Omental fat pad (tissue), 3 donors: ENCODE measurements at regions not wholly inside any gene's neighbourhood (a gene's known extent, or its start where the extent isn't known, plus 50 kb on each side); places are given as distances from the start of the nearest gene placed in this dataset.

Source experiments
- ATAC-seq: fragments of 150-250 bp; one replicate; pipeline ENCODE4 v1.9.1; 2016; ENCODE audit warnings: mild to moderate bottlenecking, moderate library complexity; ENCODE audit not compliant: low FRiP score
- DNase-seq: peaks from one replicate; pipeline ENCODE4 v3.0.0-alpha.2; 2019; ENCODE audit warnings: low spot score
- TF ChIP-seq, protein P1 (sequence below), 3 donors: fragments of 450-650 bp; IDR thresholded peaks; one replicate each; pipeline ENCODE4 v1.5.1; 2016 to 2017; ENCODE audit warnings: antibody characterized with exemption in 3 of 3, mild to moderate bottlenecking in 3 of 3, moderate library complexity in 2 of 3

DNA sequence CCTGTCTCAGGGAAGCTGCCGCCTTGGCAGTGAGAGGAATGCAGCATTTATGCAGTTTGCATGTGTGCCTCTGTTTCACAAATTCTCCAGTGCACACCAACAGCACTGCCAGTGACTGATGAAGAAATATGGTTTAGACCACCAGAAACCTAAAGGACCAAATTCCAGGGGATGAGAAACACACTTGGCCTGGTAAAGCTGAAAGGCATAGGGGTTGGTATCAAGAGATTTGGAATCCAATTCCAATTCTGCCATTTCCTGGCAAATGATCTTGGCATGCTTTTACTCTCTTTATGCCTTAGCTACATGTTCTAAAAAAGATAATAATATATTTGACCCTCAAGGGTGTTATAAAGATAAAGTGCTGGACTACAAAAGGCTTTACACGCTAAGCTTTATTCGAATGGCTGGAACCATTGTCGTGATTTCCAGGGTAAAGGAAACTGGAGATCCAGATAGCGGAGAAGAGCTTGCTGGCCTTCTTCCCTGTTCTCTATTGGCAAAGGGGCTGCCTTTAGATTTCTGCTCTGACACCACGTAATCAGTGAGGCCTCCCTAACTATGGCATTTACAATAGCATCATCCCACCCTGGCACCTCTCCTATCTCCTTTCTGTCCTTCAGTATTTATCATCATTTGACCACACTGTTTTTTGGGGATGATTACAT is 359.8 kb upstream of the ASIC2 start:
- ATAC-seq (no peak), DNase-seq (no peak)
- TF ChIP-seq, protein P1, sequence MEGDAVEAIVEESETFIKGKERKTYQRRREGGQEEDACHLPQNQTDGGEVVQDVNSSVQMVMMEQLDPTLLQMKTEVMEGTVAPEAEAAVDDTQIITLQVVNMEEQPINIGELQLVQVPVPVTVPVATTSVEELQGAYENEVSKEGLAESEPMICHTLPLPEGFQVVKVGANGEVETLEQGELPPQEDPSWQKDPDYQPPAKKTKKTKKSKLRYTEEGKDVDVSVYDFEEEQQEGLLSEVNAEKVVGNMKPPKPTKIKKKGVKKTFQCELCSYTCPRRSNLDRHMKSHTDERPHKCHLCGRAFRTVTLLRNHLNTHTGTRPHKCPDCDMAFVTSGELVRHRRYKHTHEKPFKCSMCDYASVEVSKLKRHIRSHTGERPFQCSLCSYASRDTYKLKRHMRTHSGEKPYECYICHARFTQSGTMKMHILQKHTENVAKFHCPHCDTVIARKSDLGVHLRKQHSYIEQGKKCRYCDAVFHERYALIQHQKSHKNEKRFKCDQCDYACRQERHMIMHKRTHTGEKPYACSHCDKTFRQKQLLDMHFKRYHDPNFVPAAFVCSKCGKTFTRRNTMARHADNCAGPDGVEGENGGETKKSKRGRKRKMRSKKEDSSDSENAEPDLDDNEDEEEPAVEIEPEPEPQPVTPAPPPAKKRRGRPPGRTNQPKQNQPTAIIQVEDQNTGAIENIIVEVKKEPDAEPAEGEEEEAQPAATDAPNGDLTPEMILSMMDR (IDR thresholded peaks at IDR 0.05): no peak

DNA sequence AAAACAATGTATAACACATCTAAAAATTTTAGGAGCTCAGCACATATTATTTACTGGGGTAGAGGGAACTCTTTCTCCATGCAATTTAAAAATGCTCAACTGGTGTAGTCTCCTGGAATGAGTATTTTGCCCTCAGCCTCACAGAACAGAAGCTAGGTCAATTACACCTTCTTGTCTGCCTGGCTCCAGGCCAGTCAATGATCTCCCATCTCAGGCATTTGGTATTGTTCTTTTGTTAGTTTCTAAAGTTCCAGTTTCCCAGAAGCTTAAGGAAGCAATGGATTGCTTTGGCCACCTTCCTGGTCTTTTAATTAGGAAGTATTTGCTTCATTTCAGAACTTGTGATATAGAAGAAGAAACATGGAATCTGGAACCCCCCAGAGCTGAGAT is 360.3 kb upstream of the ASIC2 start:
- no peak for ATAC-seq
- TF ChIP-seq, protein P1 (IDR thresholded peaks at IDR 0.05): no peak
- DNase-seq: no peak

DNA sequence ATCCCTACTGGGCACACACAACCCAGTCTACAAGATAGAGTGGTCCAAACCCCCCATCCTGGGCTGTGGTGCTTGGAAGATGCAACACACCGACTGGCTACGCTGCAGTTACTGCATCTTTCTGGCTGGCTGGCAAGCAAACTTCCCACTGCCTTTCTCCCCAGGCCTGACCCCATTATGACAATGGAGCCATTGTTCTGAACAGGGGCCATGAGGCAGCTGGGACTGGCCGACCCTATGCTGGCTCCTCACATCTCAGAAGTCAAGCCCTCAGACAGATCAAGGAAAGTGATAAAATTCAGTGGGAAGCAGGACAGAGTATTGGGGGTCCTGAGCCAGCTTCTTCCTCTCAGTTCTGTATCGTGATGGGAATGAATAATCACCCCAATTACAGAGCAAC is 364.1 kb upstream of the ASIC2 start:
- ATAC-seq (no peak), DNase-seq (no peak)
- TF ChIP-seq, protein P1 (IDR thresholded peaks at IDR 0.05): no peak

DNA sequence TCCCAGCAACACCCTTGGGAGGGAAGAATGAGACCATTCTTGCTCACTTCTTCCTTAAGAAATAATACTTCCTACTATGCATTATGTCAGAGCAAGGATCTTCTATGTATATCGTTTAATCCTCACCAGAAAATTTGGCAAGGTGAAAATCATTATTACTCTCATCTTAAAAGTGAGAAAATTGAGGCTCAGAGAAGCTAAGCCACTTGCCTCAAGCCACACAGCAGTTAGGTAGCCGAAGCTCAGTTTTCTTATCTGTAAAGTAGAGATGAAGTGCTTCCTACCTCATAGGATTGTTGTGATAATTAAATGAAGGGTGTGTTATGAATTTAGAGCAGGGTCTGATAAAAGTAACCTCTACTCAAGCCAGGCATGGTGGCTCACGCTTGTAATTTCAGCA is 368.9 kb upstream of the ASIC2 start:
- DNase-seq (no peak), ATAC-seq (no peak)
- TF ChIP-seq, protein P1 (IDR thresholded peaks at IDR 0.05): no peak

DNA sequence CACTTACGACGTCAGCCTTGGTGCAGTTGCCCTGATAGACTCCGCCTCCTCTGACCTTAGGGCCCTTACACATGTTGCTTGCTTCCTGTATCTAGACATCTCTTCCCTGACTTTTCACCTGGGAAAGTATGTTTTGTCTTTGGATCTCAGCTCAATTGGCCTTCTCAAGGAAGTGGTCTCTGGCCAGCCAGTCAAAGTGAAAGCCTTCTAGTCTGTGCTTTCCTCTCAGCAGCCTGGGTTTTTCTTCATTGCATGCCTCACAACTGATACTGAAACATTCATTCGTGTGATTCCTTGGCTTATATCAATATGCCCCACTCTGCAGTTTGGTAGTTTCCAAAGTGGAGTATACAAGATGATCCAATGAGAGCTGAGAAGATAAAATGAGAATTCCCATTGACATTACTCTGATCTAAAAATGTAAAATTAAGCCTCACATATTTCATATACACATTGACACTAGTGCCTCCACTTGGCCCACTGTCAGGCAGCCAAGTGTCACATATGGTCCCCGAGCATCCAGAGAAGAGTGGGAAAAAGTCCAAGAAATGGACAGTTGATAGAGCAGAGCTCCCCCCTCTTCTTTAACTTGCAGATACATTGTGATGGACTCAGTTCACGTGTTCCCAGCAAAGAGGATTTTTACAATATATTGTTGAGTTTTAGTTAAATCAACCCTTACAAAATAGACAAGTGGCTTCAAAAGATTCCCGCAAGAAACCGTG is 371.2 kb upstream of the ASIC2 start:
- DNase-seq: no peak
- TF ChIP-seq, protein P1 (IDR thresholded peaks at IDR 0.05): no peak
- ATAC-seq: no peak

DNA sequence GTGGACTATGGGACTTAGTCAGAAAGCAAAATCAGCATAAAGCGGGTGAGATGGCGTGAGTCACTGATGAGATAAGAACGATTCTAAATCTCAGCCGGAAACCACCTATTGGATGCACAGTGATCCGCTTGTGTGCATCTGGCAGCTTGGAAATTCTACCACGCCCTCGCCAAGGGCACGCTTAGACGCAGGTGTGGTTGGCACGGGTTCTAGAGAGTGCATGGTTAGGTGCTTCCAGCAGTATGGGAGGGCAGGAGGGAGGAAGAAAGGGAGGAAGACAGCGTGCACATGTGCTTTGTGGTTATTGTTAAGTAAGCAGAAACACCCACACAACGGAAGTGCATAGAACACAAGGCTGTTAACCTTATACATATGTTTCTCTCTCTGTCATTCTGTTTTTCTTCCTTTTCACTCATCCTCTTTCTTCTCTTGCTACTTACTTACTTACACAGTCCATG is 374.0 kb upstream of the ASIC2 start:
- TF ChIP-seq, protein P1 (IDR thresholded peaks at IDR 0.05): no peak
- ATAC-seq: no peak
- no peak for DNase-seq

DNA sequence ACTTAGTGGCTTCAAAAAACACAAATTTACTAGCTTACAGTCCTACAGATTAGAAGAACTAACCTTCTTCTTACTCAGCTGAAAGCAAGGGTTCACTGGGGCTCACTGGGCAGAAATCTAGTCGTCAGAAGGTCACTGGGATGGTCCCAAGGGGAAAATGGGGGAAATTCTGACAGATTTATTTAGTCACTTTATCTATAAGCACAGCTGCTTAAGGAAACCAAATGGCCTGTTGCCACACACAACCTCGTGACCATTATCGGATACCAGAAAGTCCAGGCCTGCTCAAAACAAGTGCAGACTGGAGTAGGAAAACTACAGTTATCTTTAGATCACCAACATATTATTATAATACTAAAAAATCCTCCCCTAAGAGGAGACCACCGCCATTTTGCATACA is 374.6 kb upstream of the ASIC2 start:
- DNase-seq (no peak), ATAC-seq (no peak)
- TF ChIP-seq, protein P1 (IDR thresholded peaks at IDR 0.05): no peak
